ENCODE measurements at regions not wholly inside any gene's neighbourhood (a gene's known extent, or its start where the extent isn't known, plus 50 kb on each side); places are given as distances from the start of the nearest gene placed in this dataset.

- ATAC-seq (ENCODE audit: low read depth) = no peak
- H3K27me3 ChIP-seq (ENCODE audit: insufficient read depth, poor library complexity, severe bottlenecking) = peaks cover 6% of the 10 kb centered on the region
Measured at GRCh38 chr15:97146929-97147870, 813.3 kb upstream of the ARRDC4 start.

GRCh38 chr15:97153356-97153965, 807.0 kb upstream of the ARRDC4 start:
- TF ChIP-seq CTCF (IDR thresholded peaks at IDR 0.05; ENCODE audit: poor library complexity, severe bottlenecking) = no peak
- ATAC-seq (ENCODE audit: low read depth) = no peak
- Histone ChIP-seq H3K4me3 (ENCODE audit: severe bottlenecking) (no peak overlapping the region), H3K4me1 (ENCODE audit: insufficient read depth, poor library complexity, severe bottlenecking) (no peaks in the 10 kb centered on the region), H3K27ac (ENCODE audit: poor library complexity, severe bottlenecking) (no peak overlapping the region), H3K9me3 (ENCODE audit: severe bottlenecking) (no peaks in the 10 kb centered on the region), H3K27me3 (ENCODE audit: insufficient read depth, poor library complexity, severe bottlenecking) (peaks cover 3% of the 10 kb centered on the region), H3K36me3 (ENCODE audit: low read depth) (no peaks in the 10 kb centered on the region)
- DNase-seq (ENCODE audit: low spot score) = no peak

More at GRCh38 chr15:97146929-97147870, 813.3 kb upstream of the ARRDC4 start:
- H3K4me3 ChIP-seq (ENCODE audit: severe bottlenecking) = no peak overlapping the region
- DNase-seq (ENCODE audit: low spot score) = no peak
- no peaks in the 10 kb centered on the region for H3K9me3 ChIP-seq (ENCODE audit: severe bottlenecking)
- no peaks in the 10 kb centered on the region for H3K36me3 ChIP-seq (ENCODE audit: low read depth)
- H3K4me1 ChIP-seq (ENCODE audit: insufficient read depth, poor library complexity, severe bottlenecking) = no peaks in the 10 kb centered on the region
- TF ChIP-seq CTCF (IDR thresholded peaks at IDR 0.05; ENCODE audit: poor library complexity, severe bottlenecking) = no peak
- no peak overlapping the region for H3K27ac ChIP-seq (ENCODE audit: poor library complexity, severe bottlenecking)

GRCh38 chr15:97156739-97157265, 803.7 kb upstream of the ARRDC4 start:
- H3K4me1 ChIP-seq (ENCODE audit: insufficient read depth, poor library complexity, severe bottlenecking) = no peaks in the 10 kb centered on the region
- no peak for ATAC-seq (ENCODE audit: low read depth)
- no peaks in the 10 kb centered on the region for H3K9me3 ChIP-seq (ENCODE audit: severe bottlenecking)
- no peak for DNase-seq (ENCODE audit: low spot score)
- H3K4me3 ChIP-seq (ENCODE audit: severe bottlenecking) = no peak overlapping the region
- H3K27me3 ChIP-seq (ENCODE audit: insufficient read depth, poor library complexity, severe bottlenecking) = no peaks in the 10 kb centered on the region
- no peak overlapping the region for H3K27ac ChIP-seq (ENCODE audit: poor library complexity, severe bottlenecking)
- TF ChIP-seq CTCF (IDR thresholded peaks at IDR 0.05; ENCODE audit: poor library complexity, severe bottlenecking) = no peak
- H3K36me3 ChIP-seq (ENCODE audit: low read depth) = no peaks in the 10 kb centered on the region

- TF ChIP-seq CTCF (IDR thresholded peaks at IDR 0.05; ENCODE audit: poor library complexity, severe bottlenecking) = no peak
- ATAC-seq (ENCODE audit: low read depth) = no peak
- Histone ChIP-seq H3K27me3 (ENCODE audit: insufficient read depth, poor library complexity, severe bottlenecking) (peaks cover 20% of the 10 kb centered on the region), H3K4me1 (ENCODE audit: insufficient read depth, poor library complexity, severe bottlenecking) (no peaks in the 10 kb centered on the region), H3K36me3 (ENCODE audit: low read depth) (no peaks in the 10 kb centered on the region), H3K27ac (ENCODE audit: poor library complexity, severe bottlenecking) (no peak overlapping the region), H3K9me3 (ENCODE audit: severe bottlenecking) (no peaks in the 10 kb centered on the region), H3K4me3 (ENCODE audit: severe bottlenecking) (no peak overlapping the region)
- no peak for DNase-seq (ENCODE audit: low spot score)
Measured at GRCh38 chr15:97162805-97163495, 797.6 kb upstream of the ARRDC4 start.
